GM12873 (cell line): ENCODE measurements at regions not wholly inside any gene's neighbourhood (a gene's known extent, or its start where the extent isn't known, plus 50 kb on each side); places are given as distances from the start of the nearest gene placed in this dataset.

Experiments used
- TF ChIP-seq, protein P1 (sequence below): IDR thresholded peaks from 2 replicates; pipeline ENCODE4 v1.5.1; 2012; ENCODE audit warnings: low read depth, mild to moderate bottlenecking, moderate library complexity, low read length, control low read depth; ENCODE audit not compliant: insufficient read depth; ENCODE audit errors: missing control alignments

DNA sequence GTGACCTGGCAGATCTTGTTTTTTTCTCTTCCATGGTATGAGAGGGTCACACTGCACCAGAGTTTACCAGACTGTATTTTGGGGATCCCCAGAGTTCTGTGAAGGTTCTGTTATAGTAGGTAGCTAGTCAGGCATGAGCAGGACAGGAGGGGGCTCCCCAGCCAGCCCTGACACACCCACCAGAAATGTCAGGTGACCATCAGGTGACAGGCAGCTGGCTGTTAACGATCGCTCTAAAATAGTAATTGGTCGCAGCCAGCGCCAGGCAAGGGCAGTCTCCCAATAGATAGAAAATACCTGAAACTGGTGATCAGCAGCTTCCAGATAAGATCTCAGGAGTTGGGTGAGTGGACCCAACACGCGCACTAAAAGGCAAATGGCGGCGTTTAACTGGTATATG lies 264.9 kb downstream of the RHOU start:
- TF ChIP-seq, protein P1, sequence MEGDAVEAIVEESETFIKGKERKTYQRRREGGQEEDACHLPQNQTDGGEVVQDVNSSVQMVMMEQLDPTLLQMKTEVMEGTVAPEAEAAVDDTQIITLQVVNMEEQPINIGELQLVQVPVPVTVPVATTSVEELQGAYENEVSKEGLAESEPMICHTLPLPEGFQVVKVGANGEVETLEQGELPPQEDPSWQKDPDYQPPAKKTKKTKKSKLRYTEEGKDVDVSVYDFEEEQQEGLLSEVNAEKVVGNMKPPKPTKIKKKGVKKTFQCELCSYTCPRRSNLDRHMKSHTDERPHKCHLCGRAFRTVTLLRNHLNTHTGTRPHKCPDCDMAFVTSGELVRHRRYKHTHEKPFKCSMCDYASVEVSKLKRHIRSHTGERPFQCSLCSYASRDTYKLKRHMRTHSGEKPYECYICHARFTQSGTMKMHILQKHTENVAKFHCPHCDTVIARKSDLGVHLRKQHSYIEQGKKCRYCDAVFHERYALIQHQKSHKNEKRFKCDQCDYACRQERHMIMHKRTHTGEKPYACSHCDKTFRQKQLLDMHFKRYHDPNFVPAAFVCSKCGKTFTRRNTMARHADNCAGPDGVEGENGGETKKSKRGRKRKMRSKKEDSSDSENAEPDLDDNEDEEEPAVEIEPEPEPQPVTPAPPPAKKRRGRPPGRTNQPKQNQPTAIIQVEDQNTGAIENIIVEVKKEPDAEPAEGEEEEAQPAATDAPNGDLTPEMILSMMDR = no peak

DNA sequence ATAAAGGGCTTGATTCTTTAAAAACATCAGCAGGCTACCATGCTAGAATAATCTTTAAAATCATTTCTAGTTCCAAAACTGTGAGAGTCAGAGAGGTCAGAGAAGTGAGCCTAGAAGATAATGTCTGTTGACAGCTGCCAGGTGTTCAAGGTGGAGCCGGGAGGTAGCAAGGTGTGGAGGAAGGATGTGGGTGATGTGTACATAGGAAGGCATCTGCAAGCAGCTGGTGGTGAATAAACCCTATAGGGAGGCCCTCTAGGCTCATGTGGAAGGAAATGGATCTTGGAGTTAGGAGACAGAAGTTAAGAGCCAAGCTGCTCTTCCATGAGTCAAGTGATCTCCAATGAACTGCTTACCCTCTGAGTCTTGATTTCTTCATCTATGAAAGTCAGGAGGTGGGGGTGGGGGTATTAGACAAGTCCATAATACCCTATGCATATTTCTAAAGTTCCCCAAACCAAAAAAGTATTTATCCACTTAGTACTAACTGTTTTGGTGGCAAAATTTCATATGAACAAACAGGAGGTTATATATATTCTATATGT lies 266.3 kb downstream of the RHOU start:
- TF ChIP-seq, protein P1 = no peak

DNA sequence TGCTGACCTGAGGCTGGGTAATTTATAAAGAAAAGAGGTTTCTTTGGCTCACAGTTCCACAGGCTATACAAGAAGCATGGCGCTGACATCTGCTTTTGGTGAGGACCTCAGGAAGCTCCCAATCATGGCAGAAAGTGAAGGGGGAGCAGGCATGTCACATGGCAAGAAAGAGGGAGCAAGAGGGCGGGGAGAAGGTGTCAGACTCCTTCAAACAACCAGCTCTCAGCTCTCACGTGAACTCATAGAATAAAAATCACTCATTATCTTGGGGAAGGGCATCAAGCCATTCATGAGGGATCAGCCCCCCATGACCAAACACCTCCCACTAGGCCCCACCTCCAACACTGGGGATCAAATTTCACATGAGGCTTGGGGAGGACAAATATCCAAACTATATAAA lies 266.8 kb downstream of the RHOU start:
- TF ChIP-seq, protein P1 = no peak

DNA sequence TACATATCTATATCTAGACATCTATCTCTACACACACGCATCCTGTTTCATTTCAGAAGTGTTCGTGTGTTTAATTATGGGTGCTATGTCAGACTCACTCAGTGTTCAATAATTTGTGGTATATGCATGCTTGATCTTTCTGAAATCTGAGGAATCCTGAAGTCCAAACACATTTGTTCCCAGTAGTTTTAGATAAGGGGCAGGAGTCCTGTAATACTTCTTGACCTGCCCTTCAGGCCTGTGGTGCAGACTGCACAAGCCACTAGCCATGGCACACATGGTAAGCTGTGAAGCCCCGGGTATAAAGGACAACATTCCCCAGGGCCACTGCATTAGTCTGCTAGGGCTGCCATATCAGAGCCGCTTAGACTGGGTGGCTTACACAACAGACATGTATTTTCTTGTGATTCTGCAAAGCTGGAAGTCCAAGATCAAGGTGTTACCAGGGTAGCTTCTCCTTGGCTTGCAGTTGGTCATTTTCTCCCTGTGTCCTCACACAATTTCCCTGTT lies 267.2 kb downstream of the RHOU start:
- TF ChIP-seq, protein P1 = no peak

DNA sequence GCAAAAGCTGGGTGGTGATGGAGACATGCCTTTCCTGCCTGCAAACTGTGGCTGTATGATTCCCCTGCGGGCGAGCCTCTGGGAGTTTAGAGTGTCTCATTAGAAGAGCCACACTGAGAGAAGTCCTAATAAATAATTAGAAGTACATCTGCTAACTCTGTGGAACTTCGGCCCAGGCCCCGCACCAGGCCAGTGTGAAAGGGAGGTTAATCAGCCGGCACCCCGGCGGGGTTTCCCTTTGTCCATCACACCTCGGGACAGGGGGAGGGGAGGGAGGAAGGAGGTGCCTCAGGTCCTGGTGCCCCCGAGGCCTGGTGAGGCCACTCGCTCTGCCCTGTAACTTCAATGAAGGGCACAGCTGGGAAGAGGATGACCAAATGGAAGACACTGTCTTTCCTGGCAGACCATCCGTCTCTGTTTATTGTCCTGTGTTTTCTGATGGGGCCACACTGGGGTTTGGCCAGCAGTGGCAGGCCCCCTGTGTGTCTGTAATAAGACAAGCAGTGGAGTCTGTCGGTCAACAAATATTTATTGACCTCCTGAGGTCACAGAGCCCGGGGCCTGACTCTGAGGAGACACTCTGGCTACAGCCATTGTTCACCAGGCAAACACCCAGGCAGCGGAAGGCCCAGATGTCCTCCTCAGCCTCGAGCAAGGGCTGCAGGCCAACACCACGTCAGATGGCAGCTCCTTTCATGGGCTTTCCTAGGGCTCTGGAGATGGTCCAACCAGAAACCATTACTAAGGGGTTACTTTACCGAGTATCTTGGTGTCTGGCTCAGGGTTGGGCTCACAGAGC lies 267.5 kb upstream of the RAB4A start:
- TF ChIP-seq, protein P1 = no peak

DNA sequence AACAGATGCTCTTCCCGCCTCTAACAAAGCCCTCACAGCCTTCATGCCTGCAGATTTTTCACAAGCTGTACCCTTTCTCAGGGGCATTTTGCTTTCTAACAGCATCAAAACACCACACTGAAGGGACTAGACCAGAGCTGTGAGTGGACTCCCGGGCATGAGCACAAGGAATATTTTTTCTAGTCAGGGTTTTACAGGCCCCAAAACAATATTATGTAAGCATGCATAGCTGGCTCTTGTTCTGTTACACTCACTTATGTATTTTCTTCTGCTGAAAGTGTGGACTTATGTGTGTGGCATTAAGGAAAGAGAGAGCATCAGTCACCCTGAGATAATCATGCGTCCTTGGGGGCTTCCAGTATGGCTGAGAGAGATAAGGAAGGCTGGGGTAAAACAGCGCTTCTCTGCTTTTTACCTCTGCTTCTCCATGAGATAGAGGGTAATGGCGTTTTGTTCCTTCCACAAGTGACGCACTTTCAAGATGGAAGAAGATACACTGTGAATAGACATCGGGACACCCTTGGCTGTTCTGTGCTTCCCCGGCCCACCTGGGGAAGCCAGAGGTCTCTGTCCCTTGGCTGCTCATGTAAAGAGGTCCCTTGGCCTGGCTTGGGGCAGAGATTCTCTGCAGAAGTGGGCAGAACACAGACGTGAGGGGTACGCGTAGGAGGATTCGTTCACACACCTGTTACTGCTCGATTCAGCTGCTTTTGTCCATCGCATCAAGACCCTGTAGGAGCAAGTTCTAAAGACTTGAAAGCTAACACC lies 266.7 kb upstream of the RAB4A start:
- TF ChIP-seq, protein P1 = no peak

DNA sequence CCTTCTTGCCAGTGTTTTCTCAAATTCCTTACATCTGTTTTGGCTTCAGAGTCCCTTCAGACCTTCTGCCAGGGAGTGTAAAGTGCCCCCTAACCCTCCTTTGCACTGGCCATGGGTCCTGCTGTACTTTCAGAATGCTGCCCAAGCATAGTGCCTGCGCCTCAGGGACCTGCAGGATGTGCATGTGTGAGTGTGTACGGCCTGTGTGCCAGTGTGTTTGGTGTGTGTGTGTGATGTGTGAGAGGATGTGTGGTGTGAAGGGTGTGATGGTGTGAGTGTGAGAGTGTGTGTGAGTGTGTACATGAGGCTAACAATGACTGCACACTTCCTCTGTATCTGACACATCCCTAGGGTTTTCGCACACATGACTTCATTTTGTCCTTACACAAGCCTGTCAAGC lies 265.8 kb upstream of the RAB4A start:
- TF ChIP-seq, protein P1 = no peak
